GM18507 (cell line): ENCODE measurements at regions not wholly inside any gene's neighbourhood (a gene's known extent, or its start where the extent isn't known, plus 50 kb on each side); places are given as distances from the start of the nearest gene placed in this dataset.

ENCODE experiments used
- DNase-seq: peaks from one replicate; pipeline ENCODE4 v3.0.0; 2011; ENCODE audit warnings: low read depth; ENCODE audit not compliant: insufficient read length; ENCODE audit errors: extremely low spot score
- FAIRE-seq: peaks from 2 replicates; lab custom pipeline; 2011; peaks lifted over from hg19 to GRCh38; lab: Jason Lieb, UNC

- DNase-seq = no peak
- FAIRE-seq = no peak
Measured at GRCh38 chr1:98034505-98034904, 113.7 kb upstream of the DPYD start.

- no peak for DNase-seq
- FAIRE-seq = no peak
Measured at GRCh38 chr1:98032958-98033357, 112.1 kb upstream of the DPYD start.

DNA sequence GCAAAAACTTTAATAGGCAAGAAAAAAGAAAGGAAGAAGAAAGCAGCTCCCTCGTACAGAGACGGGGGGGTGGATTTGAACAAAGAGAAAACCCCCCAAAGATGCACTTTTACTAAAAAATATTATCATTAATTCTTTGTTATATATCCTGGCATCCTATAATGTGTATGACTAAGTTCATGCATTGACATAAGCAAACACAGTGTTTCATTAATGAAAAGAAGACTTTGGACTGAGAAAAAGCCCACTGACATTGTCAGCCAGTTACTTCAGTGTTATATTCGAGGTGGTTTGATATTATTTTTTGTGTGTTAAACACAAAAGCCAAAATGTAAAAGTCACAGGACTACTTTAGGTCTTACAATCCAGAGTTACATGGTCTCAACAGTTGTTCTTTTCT is 110.1 kb upstream of the DPYD start:
- no peak for DNase-seq
- no peak for FAIRE-seq

- DNase-seq = no peak
- no peak for FAIRE-seq
Measured at GRCh38 chr1:98030483-98030882, 109.6 kb upstream of the DPYD start.

DNA sequence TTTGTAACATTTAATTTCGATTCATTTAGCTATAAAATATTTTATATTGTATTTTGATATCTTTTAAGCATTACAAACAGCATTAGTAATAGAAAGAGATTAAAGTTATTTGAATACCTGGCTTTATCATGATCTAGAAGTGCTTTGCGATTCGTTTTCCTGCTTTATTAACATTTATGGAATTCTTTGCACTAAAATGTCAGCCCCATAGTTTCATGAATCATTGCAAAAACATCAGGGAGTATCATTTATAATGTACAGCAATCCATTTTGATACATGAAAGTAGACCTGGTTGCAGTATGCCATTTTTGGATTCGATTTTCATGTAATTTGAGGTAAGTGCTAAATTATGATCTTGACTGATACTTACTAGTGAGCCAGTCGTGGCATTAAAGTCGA is 108.0 kb upstream of the DPYD start:
- DNase-seq = no peak
- FAIRE-seq = no peak

GRCh38 chr1:98027103-98027705 is 106.4 kb upstream of the DPYD start:
- DNase-seq (no peak), FAIRE-seq (no peak)

GRCh38 chr1:98025858-98026257 is 105.0 kb upstream of the DPYD start:
- DNase-seq = no peak

GRCh38 chr1:98021126-98021525 is 100.3 kb upstream of the DPYD start:
- DNase-seq (no peak), FAIRE-seq (no peak)

More at GRCh38 chr1:98025858-98026257, 105.0 kb upstream of the DPYD start:
- FAIRE-seq = no peak

- no peak for FAIRE-seq
- DNase-seq = no peak
Measured at GRCh38 chr1:98019747-98020146, 98.9 kb upstream of the DPYD start.

GRCh38 chr1:98018074-98018473 is 97.2 kb upstream of the DPYD start:
- FAIRE-seq = no peak
- no peak for DNase-seq

DNA sequence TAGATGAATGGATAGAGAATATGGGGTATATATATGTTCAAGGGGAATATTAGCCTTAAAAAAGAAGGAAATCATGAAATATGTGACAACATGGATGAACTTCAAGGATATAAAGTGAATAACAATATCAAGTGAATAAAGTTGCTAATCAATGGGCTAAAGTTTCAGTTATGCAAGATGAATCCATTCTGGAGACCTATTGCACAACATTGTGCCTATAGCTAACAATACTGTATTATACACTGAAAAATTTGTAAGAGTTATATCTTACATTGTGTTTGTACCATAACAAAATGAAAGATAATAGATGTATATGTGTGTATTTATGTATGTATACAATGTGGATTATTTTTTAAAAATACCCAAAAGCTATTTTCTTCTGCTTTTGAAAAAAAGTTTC is 96.3 kb upstream of the DPYD start:
- DNase-seq = no peak
- no peak for FAIRE-seq

- FAIRE-seq = no peak
- DNase-seq = no peak
Measured at GRCh38 chr1:98008373-98008772, 87.5 kb upstream of the DPYD start.

DNA sequence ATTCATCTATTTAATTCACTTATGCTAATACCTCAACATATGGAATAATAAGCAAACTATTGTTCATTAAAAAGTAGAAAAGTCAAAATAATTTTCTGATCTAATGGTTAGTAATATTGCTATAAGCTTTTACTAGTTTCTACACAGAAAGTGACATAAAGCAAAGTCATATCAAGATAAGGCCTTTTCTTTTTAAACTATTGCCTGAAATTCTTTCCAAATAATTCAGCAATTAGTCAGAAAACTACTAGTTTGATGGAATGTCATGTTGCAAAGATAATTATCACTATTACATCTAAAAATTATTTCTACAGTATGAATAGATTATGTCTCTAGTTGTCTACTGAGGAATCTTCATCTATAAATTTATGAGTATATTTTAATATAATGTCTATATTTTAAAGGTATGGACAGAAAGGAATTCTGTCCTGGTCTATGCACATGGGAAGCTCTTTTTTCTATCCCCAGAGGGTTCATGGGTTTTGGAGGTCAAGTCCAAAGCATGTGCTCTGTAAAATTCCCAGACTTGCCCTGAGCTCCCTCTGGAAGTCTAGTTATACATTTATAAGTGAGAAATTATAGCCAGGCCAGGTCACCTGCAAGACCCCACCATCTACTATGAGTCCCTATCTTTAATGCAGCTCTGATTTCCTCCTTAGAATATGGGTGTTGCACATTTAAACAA is 84.6 kb upstream of the DPYD start:
- DNase-seq (no peak), FAIRE-seq (no peak)

- FAIRE-seq = no peak
- no peak for DNase-seq
Measured at GRCh38 chr1:98003442-98003841, 82.6 kb upstream of the DPYD start.

- DNase-seq (no peak), FAIRE-seq (no peak)
Measured at GRCh38 chr1:98002288-98002687, 81.5 kb upstream of the DPYD start.

DNA sequence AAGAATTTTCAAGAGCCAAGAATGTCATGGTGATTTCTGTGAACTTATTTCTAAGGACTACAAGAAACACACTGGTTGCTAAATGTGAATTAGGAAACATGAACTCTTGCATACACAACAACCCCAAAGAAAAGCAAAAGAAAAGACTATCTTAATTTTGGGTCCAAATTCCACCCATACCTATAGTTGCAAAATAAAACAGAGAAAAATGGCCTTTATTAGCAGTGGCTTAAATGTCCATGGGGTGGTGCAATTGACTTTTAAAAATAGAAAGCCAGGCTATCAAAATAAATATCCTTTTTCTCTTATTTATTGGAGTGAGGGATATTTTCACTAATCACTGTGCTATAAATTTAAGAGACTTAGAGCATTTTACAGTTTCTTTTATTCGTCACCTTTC is 80.9 kb upstream of the DPYD start:
- no peak for DNase-seq

DNA sequence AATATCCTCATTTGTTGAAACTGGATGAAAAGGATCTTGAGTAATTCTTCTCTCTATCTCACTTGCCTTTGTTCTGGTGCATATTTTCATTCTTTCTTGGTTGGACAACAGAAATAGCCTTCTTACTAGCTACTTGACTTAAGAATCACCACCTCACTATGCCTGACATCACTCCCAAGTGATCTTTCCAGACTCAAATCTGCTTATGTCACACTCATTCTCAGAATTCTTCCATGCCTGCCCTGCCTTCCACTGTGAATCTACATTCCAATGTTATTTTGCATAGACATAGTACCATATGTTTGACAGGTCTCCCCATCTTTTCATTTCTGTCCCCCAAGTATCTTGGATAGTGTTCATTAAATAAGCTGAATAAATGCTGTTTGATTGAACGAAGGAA is 78.5 kb upstream of the DPYD start:
- FAIRE-seq (no peak), DNase-seq (no peak)

More for the DNA sequence above, 80.9 kb upstream of the DPYD start:
- FAIRE-seq = no peak

DNA sequence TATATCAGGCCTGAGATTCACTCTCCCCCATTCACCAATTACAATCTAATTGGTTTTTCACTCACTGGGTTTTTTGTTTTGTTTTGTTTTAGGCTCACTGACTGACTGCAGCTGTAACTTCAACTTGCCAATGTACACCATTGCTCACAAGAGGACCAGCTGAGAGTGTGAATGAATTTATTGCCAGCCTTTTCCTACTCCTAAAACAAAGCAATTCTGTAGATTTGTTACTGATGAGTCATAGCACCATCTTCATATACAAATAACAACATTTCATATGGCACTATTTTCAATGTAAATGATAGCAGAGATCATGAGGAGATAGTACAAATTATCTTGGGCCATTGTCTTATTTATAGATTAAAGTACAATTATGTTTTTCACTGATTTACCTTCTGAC is 76.0 kb upstream of the DPYD start:
- no peak for DNase-seq
- FAIRE-seq = no peak

DNA sequence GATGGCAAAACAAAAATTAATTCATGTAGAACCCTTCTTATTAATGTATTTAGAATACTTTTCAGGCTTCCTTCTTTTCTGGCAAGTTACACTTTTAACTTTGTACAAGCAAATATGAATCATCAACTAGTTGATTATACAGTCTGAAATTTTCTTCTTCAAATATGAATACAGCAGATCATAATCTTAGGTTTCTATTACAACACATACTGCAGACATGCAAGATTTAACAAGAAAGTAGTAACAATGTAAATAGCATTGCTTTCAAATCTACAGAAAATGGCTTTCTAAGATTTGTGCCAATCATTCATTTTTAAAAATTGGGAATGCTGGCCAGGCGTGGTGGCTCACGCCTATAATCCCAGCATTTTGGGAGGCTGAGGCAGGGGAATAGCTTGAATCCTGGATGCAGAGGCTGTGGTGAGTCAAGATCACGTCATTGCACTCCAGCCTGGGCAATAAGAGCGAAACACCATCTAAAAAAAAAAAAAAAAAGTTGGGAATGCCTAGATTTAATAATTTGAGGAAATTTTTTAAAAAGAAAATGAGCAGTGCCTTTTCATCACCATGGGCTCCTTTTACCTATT is 68.4 kb upstream of the DPYD start:
- DNase-seq (no peak), FAIRE-seq (no peak)

GRCh38 chr1:97986041-97987005 is 65.5 kb upstream of the DPYD start:
- DNase-seq (no peak), FAIRE-seq (no peak)
